HG02642 (cell line): ENCODE measurements at regions not wholly inside any gene's neighbourhood (a gene's known extent, or its start where the extent isn't known, plus 50 kb on each side); places are given as distances from the start of the nearest gene placed in this dataset.
"Not testable (repeated sequence)": the region's sequence is repeated elsewhere in the genome, so short reads cannot be mapped to it uniquely, and the experiment has no call there.

ENCODE experiments used
- ATAC-seq: cut with Tn5 transposase; IDR thresholded peaks from one replicate; pipeline ENCODE4 v1.9.1; 2021; ENCODE audit warnings: mild to moderate bottlenecking; ENCODE audit not compliant: unreplicated experiment, poor library complexity

- no peak for ATAC-seq
Observed at GRCh38 chr5:143898916-143899591, 87.1 kb downstream of the HMHB1 start.

- ATAC-seq = no peak
Observed at GRCh38 chr5:143908959-143909358, 97.0 kb downstream of the HMHB1 start.

- ATAC-seq = no peak
Observed at GRCh38 chr5:143913008-143913752, 101.2 kb downstream of the HMHB1 start.

- ATAC-seq = no peak
Observed at GRCh38 chr5:143914756-143915155, 102.8 kb downstream of the HMHB1 start.

GRCh38 chr5:143916451-143916850 lies 104.5 kb downstream of the HMHB1 start:
- ATAC-seq = no peak

- ATAC-seq = no peak
Observed at GRCh38 chr5:143918961-143919360, 107.0 kb downstream of the HMHB1 start.

GRCh38 chr5:143920772-143921171 lies 108.8 kb downstream of the HMHB1 start:
- no peak for ATAC-seq

GRCh38 chr5:143921525-143922311 lies 109.8 kb downstream of the HMHB1 start:
- ATAC-seq = no peak

GRCh38 chr5:143922718-143923117 lies 110.8 kb downstream of the HMHB1 start:
- no peak for ATAC-seq

GRCh38 chr5:143923634-143924266 lies 111.8 kb downstream of the HMHB1 start:
- ATAC-seq = no peak

- no peak for ATAC-seq
Observed at GRCh38 chr5:143924311-143924978, 112.5 kb downstream of the HMHB1 start.

GRCh38 chr5:143924979-143925325 lies 113.0 kb downstream of the HMHB1 start:
- not testable (repeated sequence) for ATAC-seq

- no peak for ATAC-seq
Observed at GRCh38 chr5:143929486-143929885, 117.5 kb downstream of the HMHB1 start.

- no peak for ATAC-seq
Observed at GRCh38 chr5:143930561-143930960, 118.6 kb downstream of the HMHB1 start.

- no peak for ATAC-seq
Observed at GRCh38 chr5:143931476-143931875, 119.5 kb downstream of the HMHB1 start.

GRCh38 chr5:143931986-143932385 lies 120.0 kb downstream of the HMHB1 start:
- ATAC-seq = no peak

GRCh38 chr5:143932584-143932983 lies 120.6 kb downstream of the HMHB1 start:
- ATAC-seq = no peak

- ATAC-seq = no peak
Observed at GRCh38 chr5:143933451-143933850, 121.5 kb downstream of the HMHB1 start.

GRCh38 chr5:143934821-143935220 lies 122.9 kb downstream of the HMHB1 start:
- ATAC-seq = no peak

GRCh38 chr5:143938230-143938629 lies 126.3 kb downstream of the HMHB1 start:
- ATAC-seq = no peak
